BJ (cell line): ENCODE measurements at regions not wholly inside any gene's neighbourhood (a gene's known extent, or its start where the extent isn't known, plus 50 kb on each side); places are given as distances from the start of the nearest gene placed in this dataset.

ENCODE experiments used
- CTCF ChIA-PET: fragments of 350-600 bp; formaldehyde crosslinking; extraction: SDS; loops from one replicate; lab custom pipeline; 2021; ENCODE audit warnings: antibody characterized with exemption, inconsistent platforms; lab: Yijun Ruan, JAX
- POLR2A ChIA-PET: fragments of 300-600 bp; sonication (Branson Sonifier 250); formaldehyde crosslinking; extraction: SDS; loops from one replicate; lab custom pipeline; 2021; ENCODE audit warnings: antibody characterized with exemption; lab: Charles Lee
- DNase-seq: peaks from one replicate; pipeline ENCODE4 v3.0.0-alpha.2; 2011; ENCODE audit warnings: low read depth
- H3K27me3 ChIP-seq: 2 replicates; pipeline ENCODE4 v1.6.0; 2011; ENCODE audit warnings: low read length; ENCODE audit not compliant: control insufficient read depth, insufficient read depth
- H3K36me3 ChIP-seq: 2 replicates; pipeline ENCODE4 v1.5.1; 2011; ENCODE audit warnings: low read length; ENCODE audit not compliant: control insufficient read depth, insufficient read depth
- H3K4me3 ChIP-seq: 2 replicates; pipeline ENCODE4 v1.5.1; 2011; ENCODE audit warnings: low read depth, mild to moderate bottlenecking, control low read depth, low read length
- TF ChIP-seq, protein P1 (sequence below): IDR thresholded peaks from 2 replicates; pipeline ENCODE4 v1.5.1; 2011; ENCODE audit warnings: low read depth, mild to moderate bottlenecking, control low read depth, inconsistent platforms, low read length, moderate library complexity; ENCODE audit not compliant: insufficient read depth

DNA sequence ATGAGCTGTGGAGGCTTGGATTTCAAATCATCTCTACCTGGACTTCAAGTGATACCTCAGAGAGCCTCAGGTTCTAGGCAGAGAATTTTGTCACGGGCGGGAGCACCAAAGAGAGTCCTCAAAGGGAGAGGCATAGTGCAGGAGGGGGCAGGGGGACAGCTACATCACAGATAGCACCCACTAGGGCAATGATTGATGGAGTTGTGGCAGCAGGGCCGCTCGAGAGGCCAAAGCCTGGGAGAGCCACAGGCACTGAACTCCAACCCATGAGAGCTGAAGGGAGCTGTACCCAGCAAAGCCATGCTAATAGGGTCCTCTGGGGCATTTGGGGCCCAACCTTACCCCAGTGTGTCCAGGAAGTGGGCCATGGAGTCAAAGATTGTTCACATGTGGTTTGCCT, 232.0 kb upstream of the PCDH15 start:
- ChIA-PET CTCF (no interaction called here), POLR2A (no interaction called here)
- no peaks in the 10 kb centered on the region for H3K36me3 ChIP-seq
- TF ChIP-seq, protein P1, sequence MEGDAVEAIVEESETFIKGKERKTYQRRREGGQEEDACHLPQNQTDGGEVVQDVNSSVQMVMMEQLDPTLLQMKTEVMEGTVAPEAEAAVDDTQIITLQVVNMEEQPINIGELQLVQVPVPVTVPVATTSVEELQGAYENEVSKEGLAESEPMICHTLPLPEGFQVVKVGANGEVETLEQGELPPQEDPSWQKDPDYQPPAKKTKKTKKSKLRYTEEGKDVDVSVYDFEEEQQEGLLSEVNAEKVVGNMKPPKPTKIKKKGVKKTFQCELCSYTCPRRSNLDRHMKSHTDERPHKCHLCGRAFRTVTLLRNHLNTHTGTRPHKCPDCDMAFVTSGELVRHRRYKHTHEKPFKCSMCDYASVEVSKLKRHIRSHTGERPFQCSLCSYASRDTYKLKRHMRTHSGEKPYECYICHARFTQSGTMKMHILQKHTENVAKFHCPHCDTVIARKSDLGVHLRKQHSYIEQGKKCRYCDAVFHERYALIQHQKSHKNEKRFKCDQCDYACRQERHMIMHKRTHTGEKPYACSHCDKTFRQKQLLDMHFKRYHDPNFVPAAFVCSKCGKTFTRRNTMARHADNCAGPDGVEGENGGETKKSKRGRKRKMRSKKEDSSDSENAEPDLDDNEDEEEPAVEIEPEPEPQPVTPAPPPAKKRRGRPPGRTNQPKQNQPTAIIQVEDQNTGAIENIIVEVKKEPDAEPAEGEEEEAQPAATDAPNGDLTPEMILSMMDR = no peak
- no peaks in the 10 kb centered on the region for H3K27me3 ChIP-seq
- no peak for DNase-seq
- H3K4me3 ChIP-seq = no peak overlapping the region

DNA sequence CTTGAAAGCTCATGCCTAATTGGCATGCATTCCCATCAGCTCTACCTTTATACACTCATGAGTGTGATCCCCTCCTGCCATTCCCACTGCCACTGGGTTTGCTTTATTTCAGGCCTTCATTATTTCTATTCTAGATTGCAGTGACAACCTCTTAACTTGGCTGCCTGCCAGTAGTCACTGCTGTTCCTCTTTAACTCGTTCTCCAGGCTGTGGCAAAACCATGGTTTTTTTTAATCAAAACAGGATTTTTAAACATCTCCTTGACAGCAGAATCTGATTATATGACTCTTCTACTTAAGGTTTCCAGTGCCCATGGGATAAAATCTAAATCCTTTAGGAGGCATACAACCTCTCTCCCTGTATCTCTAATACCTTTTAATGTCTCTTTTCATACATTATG, 223.7 kb upstream of the PCDH15 start:
- DNase-seq = no peak
- POLR2A ChIA-PET = no interaction called here
- H3K27me3 ChIP-seq = no peaks in the 10 kb centered on the region
- no peak overlapping the region for H3K4me3 ChIP-seq
- TF ChIP-seq, protein P1 = no peak
- H3K36me3 ChIP-seq = no peaks in the 10 kb centered on the region
- CTCF ChIA-PET = no interaction called here

DNA sequence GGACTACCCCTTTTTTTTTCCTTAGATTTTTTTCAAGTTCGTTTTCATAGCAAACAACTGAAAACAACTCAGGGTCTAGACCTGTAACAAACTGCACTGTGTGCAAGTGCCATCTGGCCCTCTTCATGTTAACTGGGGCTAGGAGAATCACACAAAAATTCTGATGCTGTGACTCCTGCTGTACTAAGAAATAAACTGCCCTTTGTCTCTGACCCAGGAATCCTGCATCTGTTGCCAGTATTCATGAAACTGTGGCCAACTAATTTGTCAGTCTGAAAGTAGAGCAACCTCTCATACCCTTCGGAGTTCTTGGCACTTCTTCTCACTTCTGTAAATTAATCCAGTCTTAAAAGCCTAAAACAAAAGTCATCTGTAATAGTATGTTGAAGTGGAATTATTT, 218.4 kb upstream of the PCDH15 start:
- TF ChIP-seq, protein P1 = no peak

DNA sequence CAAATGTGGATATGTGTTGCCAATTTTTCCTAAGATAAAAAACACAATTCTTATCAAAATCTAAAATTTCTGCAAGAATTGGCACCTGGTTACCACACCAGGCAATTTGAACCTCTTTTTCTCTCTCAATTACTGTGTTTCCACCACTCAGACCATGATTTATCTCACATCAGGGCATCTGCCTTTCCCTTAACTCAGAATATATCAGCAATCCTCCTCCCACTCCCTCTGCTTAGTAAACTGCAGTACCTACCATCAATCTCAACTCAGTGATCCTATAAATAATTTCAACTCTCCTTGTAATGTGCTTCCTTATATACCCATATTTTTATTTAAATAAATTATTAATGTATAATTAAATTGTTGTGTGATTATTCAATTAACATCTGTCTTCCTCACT, 212.3 kb upstream of the PCDH15 start:
- TF ChIP-seq, protein P1 = no peak
- Histone ChIP-seq H3K27me3 (no peaks in the 10 kb centered on the region), H3K36me3 (no peaks in the 10 kb centered on the region), H3K4me3 (no peak overlapping the region)
- no peak for DNase-seq
- ChIA-PET CTCF (no interaction called here), POLR2A (no interaction called here)

More for the DNA sequence above, 218.4 kb upstream of the PCDH15 start:
- Histone ChIP-seq H3K36me3 (no peaks in the 10 kb centered on the region), H3K4me3 (no peak overlapping the region), H3K27me3 (no peaks in the 10 kb centered on the region)
- CTCF ChIA-PET = no interaction called here
- DNase-seq = no peak
- POLR2A ChIA-PET = no interaction called here

DNA sequence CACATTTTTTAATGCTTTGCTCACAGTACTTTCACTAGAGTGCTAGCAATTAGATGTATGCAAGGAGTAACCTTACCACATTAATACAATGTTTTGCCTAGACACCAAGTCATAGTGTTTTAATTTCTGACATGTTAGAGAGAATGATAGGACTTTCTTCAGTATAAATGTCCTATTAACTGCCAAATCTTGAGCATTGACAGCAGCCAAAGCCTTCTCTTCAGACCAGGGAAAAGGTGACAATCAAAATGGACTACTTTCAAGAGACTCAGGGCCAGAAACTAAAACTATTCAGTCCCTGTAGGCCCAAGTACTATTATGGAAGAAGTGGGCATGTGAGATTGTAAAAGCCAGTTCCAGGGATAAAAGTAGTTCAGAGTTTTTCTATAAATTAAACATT, 201.4 kb upstream of the PCDH15 start:
- ChIA-PET CTCF (no interaction called here), POLR2A (no interaction called here)
- no peak for DNase-seq
- TF ChIP-seq, protein P1 = no peak
- Histone ChIP-seq H3K4me3 (no peak overlapping the region), H3K36me3 (no peaks in the 10 kb centered on the region), H3K27me3 (no peaks in the 10 kb centered on the region)
